ENCODE measurements at regions not wholly inside any gene's neighbourhood (a gene's known extent, or its start where the extent isn't known, plus 50 kb on each side); places are given as distances from the start of the nearest gene placed in this dataset.

DNA sequence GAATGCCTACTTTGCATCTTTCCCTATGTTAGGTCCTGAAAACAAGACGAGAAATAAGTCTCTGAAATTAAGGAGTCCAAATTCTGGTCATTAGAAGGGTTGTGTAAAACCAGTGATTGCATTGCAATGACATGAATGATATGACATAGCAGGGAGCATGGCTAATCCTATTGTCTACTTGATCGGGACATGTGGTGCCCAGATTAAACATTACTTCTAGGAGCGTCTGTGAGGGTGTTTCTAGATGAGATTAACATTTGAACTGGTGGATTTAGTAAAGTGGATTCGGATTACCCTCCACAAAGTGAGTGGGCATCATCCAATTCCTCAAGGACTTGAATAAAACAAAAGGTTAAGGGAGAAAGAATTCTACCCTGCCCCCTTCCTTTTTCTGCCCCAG is 434.9 kb upstream of the KLF6 start:
- Histone ChIP-seq H3K4me3 (ENCODE audit: low read depth, low read length) (no peak overlapping the region), H3K9ac (ENCODE audit: low read depth, low read length) (no peak overlapping the region), H3K27ac (ENCODE audit: low read depth, low read length) (no peak overlapping the region), H3K36me3 (ENCODE audit: control insufficient read depth, insufficient read depth, low read length) (no peaks in the 10 kb centered on the region), H3K27me3 (ENCODE audit: control insufficient read depth, insufficient read depth, low read length) (no peaks in the 10 kb centered on the region), H3K9me3 (ENCODE audit: control insufficient read depth, insufficient read depth, low read length) (no peaks in the 10 kb centered on the region), H3K4me1 (ENCODE audit: control insufficient read depth, insufficient read depth, low read length) (peaks cover 30% of the 10 kb centered on the region)

GRCh38 chr10:4217653-4218052 is 432.6 kb upstream of the KLF6 start:
- H3K27ac ChIP-seq (ENCODE audit: low read depth, low read length): no peak overlapping the region
- peaks cover 34% of the 10 kb centered on the region for H3K4me1 ChIP-seq (ENCODE audit: control insufficient read depth, insufficient read depth, low read length)
- no peak overlapping the region for H3K9ac ChIP-seq (ENCODE audit: low read depth, low read length)
- H3K27me3 ChIP-seq (ENCODE audit: control insufficient read depth, insufficient read depth, low read length): no peaks in the 10 kb centered on the region
- no peak overlapping the region for H3K4me3 ChIP-seq (ENCODE audit: low read depth, low read length)
- no peaks in the 10 kb centered on the region for H3K36me3 ChIP-seq (ENCODE audit: control insufficient read depth, insufficient read depth, low read length)
- H3K9me3 ChIP-seq (ENCODE audit: control insufficient read depth, insufficient read depth, low read length): no peaks in the 10 kb centered on the region

DNA sequence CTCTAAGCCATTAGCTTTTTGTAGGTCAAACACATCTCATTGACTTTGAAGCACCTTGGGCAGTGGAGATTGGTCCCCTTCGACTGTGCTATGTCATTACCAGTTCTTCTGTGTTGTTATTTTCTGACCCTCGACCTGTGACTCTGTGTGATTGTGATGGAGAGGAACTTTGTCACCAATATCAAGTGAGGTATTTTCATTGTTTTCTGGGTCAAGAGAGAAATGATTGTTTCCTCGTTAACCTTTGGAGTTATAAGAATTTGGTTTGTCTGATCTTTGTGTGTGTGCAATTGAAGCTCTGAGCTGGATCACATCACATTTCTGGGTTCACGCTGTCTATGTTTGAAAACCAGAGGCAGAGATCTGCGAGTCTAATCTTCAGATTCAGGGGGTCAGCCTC is 432.2 kb upstream of the KLF6 start:
- Histone ChIP-seq H3K9ac (ENCODE audit: low read depth, low read length) (no peak overlapping the region), H3K27ac (ENCODE audit: low read depth, low read length) (no peak overlapping the region), H3K9me3 (ENCODE audit: control insufficient read depth, insufficient read depth, low read length) (no peaks in the 10 kb centered on the region), H3K36me3 (ENCODE audit: control insufficient read depth, insufficient read depth, low read length) (no peaks in the 10 kb centered on the region), H3K4me3 (ENCODE audit: low read depth, low read length) (no peak overlapping the region), H3K4me1 (ENCODE audit: control insufficient read depth, insufficient read depth, low read length) (peaks cover 34% of the 10 kb centered on the region), H3K27me3 (ENCODE audit: control insufficient read depth, insufficient read depth, low read length) (no peaks in the 10 kb centered on the region)

GRCh38 chr10:4216726-4217125 is 431.7 kb upstream of the KLF6 start:
- Histone ChIP-seq H3K9me3 (ENCODE audit: control insufficient read depth, insufficient read depth, low read length) (no peaks in the 10 kb centered on the region), H3K27ac (ENCODE audit: low read depth, low read length) (no peak overlapping the region), H3K9ac (ENCODE audit: low read depth, low read length) (no peak overlapping the region), H3K36me3 (ENCODE audit: control insufficient read depth, insufficient read depth, low read length) (no peaks in the 10 kb centered on the region), H3K4me3 (ENCODE audit: low read depth, low read length) (no peak overlapping the region), H3K4me1 (ENCODE audit: control insufficient read depth, insufficient read depth, low read length) (peaks cover 34% of the 10 kb centered on the region), H3K27me3 (ENCODE audit: control insufficient read depth, insufficient read depth, low read length) (no peaks in the 10 kb centered on the region)

DNA sequence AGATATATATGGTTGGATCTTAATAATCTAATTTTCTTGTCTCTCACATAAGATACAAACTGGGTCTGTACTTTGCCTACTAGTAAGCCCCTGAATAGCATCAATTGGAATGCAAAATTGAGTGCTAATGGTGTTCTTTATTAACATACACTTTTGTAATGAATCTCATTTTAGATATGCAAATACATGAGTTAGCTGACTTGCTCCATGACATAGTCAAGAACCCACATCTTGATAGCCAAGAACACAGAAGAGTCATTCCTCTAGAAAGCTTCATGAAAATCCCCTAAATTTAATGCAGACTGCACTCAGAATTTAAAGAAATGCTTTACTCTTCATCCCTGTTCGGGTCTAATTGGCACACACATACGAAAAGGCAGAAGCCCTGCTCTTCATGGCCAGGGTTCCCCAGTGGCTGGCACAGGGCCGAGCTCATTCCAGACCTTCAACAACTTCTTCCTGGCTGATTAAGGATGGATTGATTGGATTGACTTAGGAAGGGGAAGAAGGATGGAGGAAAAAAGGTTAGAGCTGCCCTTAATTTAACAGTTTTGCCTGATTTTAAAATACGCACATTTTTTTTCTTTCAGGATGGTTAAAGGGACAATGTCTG is 431.1 kb upstream of the KLF6 start:
- Histone ChIP-seq H3K9me3 (ENCODE audit: control insufficient read depth, insufficient read depth, low read length) (no peaks in the 10 kb centered on the region), H3K9ac (ENCODE audit: low read depth, low read length) (no peak overlapping the region), H3K36me3 (ENCODE audit: control insufficient read depth, insufficient read depth, low read length) (no peaks in the 10 kb centered on the region), H3K4me1 (ENCODE audit: control insufficient read depth, insufficient read depth, low read length) (peaks cover 34% of the 10 kb centered on the region), H3K4me3 (ENCODE audit: low read depth, low read length) (no peak overlapping the region), H3K27me3 (ENCODE audit: control insufficient read depth, insufficient read depth, low read length) (no peaks in the 10 kb centered on the region), H3K27ac (ENCODE audit: low read depth, low read length) (no peak overlapping the region)

- Histone ChIP-seq H3K4me1 (ENCODE audit: control insufficient read depth, insufficient read depth, low read length) (peaks cover 33% of the 10 kb centered on the region), H3K27me3 (ENCODE audit: control insufficient read depth, insufficient read depth, low read length) (no peaks in the 10 kb centered on the region), H3K27ac (ENCODE audit: low read depth, low read length) (no peak overlapping the region), H3K4me3 (ENCODE audit: low read depth, low read length) (no peak overlapping the region), H3K9me3 (ENCODE audit: control insufficient read depth, insufficient read depth, low read length) (no peaks in the 10 kb centered on the region), H3K9ac (ENCODE audit: low read depth, low read length) (no peak overlapping the region), H3K36me3 (ENCODE audit: control insufficient read depth, insufficient read depth, low read length) (no peaks in the 10 kb centered on the region)
These were observed 430.5 kb upstream of the KLF6 start for GRCh38 chr10:4215485-4215884.

DNA sequence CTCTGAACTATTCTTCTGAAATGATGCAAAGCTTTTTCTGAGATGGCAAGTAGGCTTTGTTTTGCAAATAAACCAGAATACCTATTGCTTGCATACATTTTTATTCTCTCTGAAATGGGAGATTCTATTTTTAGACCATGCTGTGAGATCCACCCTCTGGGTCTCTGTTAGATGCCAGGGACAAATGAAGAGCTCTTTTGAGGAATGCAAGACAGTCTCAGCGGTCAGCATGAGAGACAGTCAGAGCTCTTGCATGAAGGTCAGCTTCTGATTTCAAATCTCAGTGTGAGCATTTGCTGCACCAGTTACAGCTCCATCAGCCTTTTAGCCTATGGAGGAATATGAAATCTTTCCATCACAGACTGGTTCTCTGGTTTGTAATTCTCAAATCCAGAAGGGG is 429.9 kb upstream of the KLF6 start:
- Histone ChIP-seq H3K36me3 (ENCODE audit: control insufficient read depth, insufficient read depth, low read length) (no peaks in the 10 kb centered on the region), H3K27me3 (ENCODE audit: control insufficient read depth, insufficient read depth, low read length) (no peaks in the 10 kb centered on the region), H3K9ac (ENCODE audit: low read depth, low read length) (no peak overlapping the region), H3K9me3 (ENCODE audit: control insufficient read depth, insufficient read depth, low read length) (no peaks in the 10 kb centered on the region), H3K4me1 (ENCODE audit: control insufficient read depth, insufficient read depth, low read length) (peaks cover 31% of the 10 kb centered on the region), H3K27ac (ENCODE audit: low read depth, low read length) (peak overlapping the region; percentile 39), H3K4me3 (ENCODE audit: low read depth, low read length) (no peak overlapping the region)

- Histone ChIP-seq H3K27me3 (ENCODE audit: control insufficient read depth, insufficient read depth, low read length) (no peaks in the 10 kb centered on the region), H3K9me3 (ENCODE audit: control insufficient read depth, insufficient read depth, low read length) (no peaks in the 10 kb centered on the region), H3K36me3 (ENCODE audit: control insufficient read depth, insufficient read depth, low read length) (no peaks in the 10 kb centered on the region), H3K27ac (ENCODE audit: low read depth, low read length) (no peak overlapping the region), H3K4me1 (ENCODE audit: control insufficient read depth, insufficient read depth, low read length) (peaks cover 27% of the 10 kb centered on the region), H3K4me3 (ENCODE audit: low read depth, low read length) (no peak overlapping the region), H3K9ac (ENCODE audit: low read depth, low read length) (no peak overlapping the region)
These were observed 428.4 kb upstream of the KLF6 start for GRCh38 chr10:4213441-4213840.

GRCh38 chr10:4212111-4212630 is 427.2 kb upstream of the KLF6 start:
- no peaks in the 10 kb centered on the region for H3K36me3 ChIP-seq (ENCODE audit: control insufficient read depth, insufficient read depth, low read length)
- peaks cover 25% of the 10 kb centered on the region for H3K4me1 ChIP-seq (ENCODE audit: control insufficient read depth, insufficient read depth, low read length)
- H3K9me3 ChIP-seq (ENCODE audit: control insufficient read depth, insufficient read depth, low read length): no peaks in the 10 kb centered on the region
- no peak overlapping the region for H3K27ac ChIP-seq (ENCODE audit: low read depth, low read length)
- no peak overlapping the region for H3K4me3 ChIP-seq (ENCODE audit: low read depth, low read length)
- H3K27me3 ChIP-seq (ENCODE audit: control insufficient read depth, insufficient read depth, low read length): no peaks in the 10 kb centered on the region
- H3K9ac ChIP-seq (ENCODE audit: low read depth, low read length): no peak overlapping the region

DNA sequence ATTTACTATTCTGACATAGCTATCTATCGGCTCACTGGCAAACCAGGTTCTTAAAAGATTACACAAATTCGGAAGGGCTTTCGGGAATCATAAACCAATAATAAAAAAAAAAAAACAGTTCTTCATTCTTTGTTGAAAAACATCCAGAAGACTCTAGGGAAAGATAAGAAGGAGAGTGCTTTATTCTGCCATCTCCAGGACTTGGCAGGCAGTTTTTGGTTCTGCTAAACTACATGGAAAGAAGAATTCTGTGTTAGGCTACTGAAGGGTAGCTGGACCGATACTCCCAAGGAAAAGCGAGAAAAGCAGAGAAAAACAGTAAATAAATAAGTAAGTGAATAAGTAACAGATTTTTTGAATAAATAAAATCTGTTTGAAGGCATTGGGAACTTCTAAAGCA is 423.5 kb upstream of the KLF6 start:
- no peaks in the 10 kb centered on the region for H3K27me3 ChIP-seq (ENCODE audit: control insufficient read depth, insufficient read depth, low read length)
- no peak overlapping the region for H3K27ac ChIP-seq (ENCODE audit: low read depth, low read length)
- no peak overlapping the region for H3K4me3 ChIP-seq (ENCODE audit: low read depth, low read length)
- no peak overlapping the region for H3K9ac ChIP-seq (ENCODE audit: low read depth, low read length)
- H3K4me1 ChIP-seq (ENCODE audit: control insufficient read depth, insufficient read depth, low read length): no peaks in the 10 kb centered on the region
- H3K9me3 ChIP-seq (ENCODE audit: control insufficient read depth, insufficient read depth, low read length): no peaks in the 10 kb centered on the region
- H3K36me3 ChIP-seq (ENCODE audit: control insufficient read depth, insufficient read depth, low read length): no peaks in the 10 kb centered on the region

DNA sequence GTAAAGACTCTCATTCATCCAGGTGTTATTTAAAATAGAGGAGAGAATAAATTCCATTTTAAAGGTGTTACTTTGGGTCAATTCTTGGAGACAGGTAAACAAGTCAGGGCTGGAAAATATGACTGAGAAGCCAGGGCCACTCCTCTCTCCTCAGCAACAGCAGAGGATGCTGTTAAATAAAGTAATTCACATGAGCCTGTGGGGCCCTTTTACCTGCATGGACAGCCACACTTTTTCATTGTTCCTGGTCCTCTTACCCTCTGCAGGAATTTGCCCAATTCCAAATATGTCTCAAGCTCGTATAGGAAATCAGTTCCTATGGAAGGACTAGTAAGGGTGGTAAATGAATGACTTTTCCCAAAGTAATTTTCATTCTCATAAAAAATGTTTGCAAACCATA is 420.1 kb upstream of the KLF6 start:
- no peak overlapping the region for H3K4me3 ChIP-seq (ENCODE audit: low read depth, low read length)
- H3K27me3 ChIP-seq (ENCODE audit: control insufficient read depth, insufficient read depth, low read length): no peaks in the 10 kb centered on the region
- H3K9ac ChIP-seq (ENCODE audit: low read depth, low read length): no peak overlapping the region
- no peaks in the 10 kb centered on the region for H3K9me3 ChIP-seq (ENCODE audit: control insufficient read depth, insufficient read depth, low read length)
- no peaks in the 10 kb centered on the region for H3K4me1 ChIP-seq (ENCODE audit: control insufficient read depth, insufficient read depth, low read length)
- H3K36me3 ChIP-seq (ENCODE audit: control insufficient read depth, insufficient read depth, low read length): no peaks in the 10 kb centered on the region
- H3K27ac ChIP-seq (ENCODE audit: low read depth, low read length): no peak overlapping the region

Data from HUES48 (cell line).